ENCODE measurements at regions not wholly inside any gene's neighbourhood (a gene's known extent, or its start where the extent isn't known, plus 50 kb on each side); places are given as distances from the start of the nearest gene placed in this dataset.

- ChIA-PET CTCF (ENCODE audit: low intra/inter-chr PET ratio) (no interaction called here), POLR2A (no interaction called here)
- DNase-seq (ENCODE audit: extremely low read depth in 1 of 4, low spot score in 3 of 4) = no peak
- Histone ChIP-seq H3K4me1 (replicated peaks in 1 of 2; ENCODE audit: control insufficient read depth in 2 of 2, insufficient read depth in 2 of 2, low read length in 2 of 2) (no peaks in the 10 kb centered on the region), H3K9ac (ENCODE audit: insufficient read depth in 1 of 2, low read depth in 2 of 2, low read length in 2 of 2) (no peak overlapping the region), H3K9me3 (replicated peaks; ENCODE audit: control insufficient read depth, insufficient read depth, low read depth, low read length) (no peaks in the 10 kb centered on the region), H3K9me1 (ENCODE audit: control insufficient read depth, insufficient read depth, low read length) (no peaks in the 10 kb centered on the region), H4K20me1 (replicated peaks; ENCODE audit: control insufficient read depth, insufficient read depth, low read length) (no peaks in the 10 kb centered on the region), H3K27me3 (ENCODE audit: control insufficient read depth in 2 of 2, insufficient read depth in 2 of 2, low read length in 2 of 2) (no peaks in the 10 kb centered on the region), H3K36me3 (ENCODE audit: control insufficient read depth, insufficient read depth, low read length) (no peaks in the 10 kb centered on the region), H3K4me3 (no peak overlapping the region), H3K4me2 (ENCODE audit: insufficient read depth, low read length) (no peak overlapping the region), H2AFZ (ENCODE audit: low read depth, low read length) (no peak overlapping the region), H3K79me2 (ENCODE audit: control insufficient read depth, insufficient read depth, low read length) (no peaks in the 10 kb centered on the region), H3K27ac (ENCODE audit: extremely low read depth, low read depth, low read length) (no peak overlapping the region)
- 0% methylated on average over 1 of the region's 1 CpG for WGBS (ENCODE audit: insufficient coverage, low coverage, missing lambda C conversion rate)
- FAIRE-seq = no peak
- in situ Hi-C loops (cut with MboI) = no loop called here
- no TSS peak for BruUV-seq (replicated peaks)
- TF ChIP-seq ZSCAN29 (IDR thresholded peaks at IDR 0.05) (no peak), ZBTB9 (CRISPR knock-in tag; IDR thresholded peaks at IDR 0.05) (no peak), KDM1A (IDR thresholded peaks at IDR 0.05) (no peak), EWSR1 (IDR thresholded peaks at IDR 0.05; ENCODE audit: borderline replicate concordance, low read depth, partially characterized antibody) (no peak), CBX8 (IDR thresholded peaks at IDR 0.05; ENCODE audit: borderline replicate concordance, extremely low read depth, low read depth, low read length, poor library complexity, severe bottlenecking) (no peak), SAP30 (IDR thresholded peaks at IDR 0.05; ENCODE audit: borderline replicate concordance, insufficient read depth, low read depth, low read length, poor library complexity, severe bottlenecking) (no peak), CREB1 (IDR thresholded peaks at IDR 0.05) (no peak), CREB1 (CRISPR knock-in tag; IDR thresholded peaks at IDR 0.05) (no peak), ZBTB43 (CRISPR knock-in tag; IDR thresholded peaks at IDR 0.05) (no peak), MNT (conservative IDR thresholded peaks at IDR 0.05) (no peak), SIX5 (IDR thresholded peaks at IDR 0.05; ENCODE audit: borderline replicate concordance in 1 of 2, insufficient read depth in 1 of 2, low read depth in 1 of 2, low read length in 2 of 2) (no peak), CBX2 (IDR thresholded peaks at IDR 0.05; ENCODE audit: insufficient read depth, low read length, poor library complexity, severe bottlenecking) (no peak), MXI1 (IDR thresholded peaks at IDR 0.05; ENCODE audit: low read depth, low read length) (no peak)
- intact Hi-C loops (cut with micrococcal nuclease) = no loop called here
- ATAC-seq = no peak
Observed at GRCh38 chr2:14237902-14238301, 394.6 kb upstream of the LRATD1 start.
